Cardiac muscle cell (in vitro differentiated cells and primary cell): ENCODE measurements at regions not wholly inside any gene's neighbourhood (a gene's known extent, or its start where the extent isn't known, plus 50 kb on each side); places are given as distances from the start of the nearest gene placed in this dataset.

ENCODE experiments used
- DNase-seq, 2 donors: peaks; one replicate each; pipeline versions ENCODE4 v3.0.0 to v3.0.0-alpha.2; 2010 to 2017; ENCODE audit warnings: low read depth in 1 of 2, low spot score in 1 of 2
- H3K27ac ChIP-seq: fragments of 200-600 bp; sonication (generic); 2 replicates; pipeline ENCODE4 v1.5.1; 2016
- H3K27me3 ChIP-seq: fragments of 200-600 bp; sonication (generic); 2 replicates; pipeline ENCODE4 v1.6.0; 2016; ENCODE audit warnings: control low read depth
- H3K36me3 ChIP-seq: fragments of 200-600 bp; sonication (generic); 2 replicates; pipeline ENCODE4 v1.5.1; 2016; ENCODE audit warnings: control low read depth
- H3K4me1 ChIP-seq: fragments of 200-600 bp; sonication (generic); 2 replicates; pipeline ENCODE4 v1.8.1; 2017; ENCODE audit warnings: low read depth, mild to moderate bottlenecking, mixed run types
- H3K4me3 ChIP-seq: fragments of 200-600 bp; sonication (generic); 2 replicates; pipeline ENCODE4 v1.5.1; 2016; ENCODE audit warnings: mild to moderate bottlenecking
- H3K9me3 ChIP-seq: fragments of 200-600 bp; sonication (generic); 2 replicates; pipeline ENCODE4 v1.5.1; 2017; ENCODE audit warnings: low read depth, mild to moderate bottlenecking, control low read depth
- CTCF ChIP-seq: IDR thresholded peaks from 2 replicates; pipeline ENCODE4 v1.5.1; 2012; ENCODE audit warnings: low read depth, mild to moderate bottlenecking, low read length

DNA sequence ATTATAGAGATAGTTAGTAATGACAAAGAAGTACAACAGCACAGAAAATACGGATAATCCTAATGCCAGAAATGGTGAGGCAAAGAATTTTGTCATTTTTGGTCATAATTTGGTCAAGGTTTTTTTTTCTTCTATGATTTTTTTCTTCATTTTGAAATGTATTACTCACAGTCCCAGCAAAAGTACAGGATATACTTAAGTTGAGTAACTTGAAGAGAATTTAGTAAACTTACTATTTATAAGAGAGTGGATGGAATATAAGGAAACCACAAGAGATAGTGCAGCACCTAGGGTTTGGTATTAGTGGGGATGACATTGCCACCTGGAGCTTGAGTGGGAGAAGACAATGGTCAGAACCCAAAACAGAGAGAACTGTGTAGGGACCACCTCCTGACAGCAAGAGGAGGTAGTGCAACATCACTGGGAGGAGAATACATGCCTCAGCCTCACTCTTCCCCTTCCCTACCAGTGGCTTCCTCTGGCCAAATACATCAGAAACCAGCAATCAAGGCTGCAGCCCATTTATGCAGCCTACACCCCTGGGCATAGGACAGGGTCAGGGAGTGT is 434.5 kb upstream of the TRPC7 start:
- Histone ChIP-seq H3K27ac (no peak overlapping the region), H3K4me3 (no peak overlapping the region), H3K36me3 (no peaks in the 10 kb centered on the region), H3K27me3 (no peaks in the 10 kb centered on the region), H3K4me1 (no peaks in the 10 kb centered on the region), H3K9me3 (no peaks in the 10 kb centered on the region)
- TF ChIP-seq CTCF, result no peak
- no peak for DNase-seq

- no peaks in the 10 kb centered on the region for H3K4me1 ChIP-seq
- no peaks in the 10 kb centered on the region for H3K9me3 ChIP-seq
- TF ChIP-seq CTCF, result no peak
- H3K36me3 ChIP-seq, result no peaks in the 10 kb centered on the region
- no peak overlapping the region for H3K27ac ChIP-seq
- no peaks in the 10 kb centered on the region for H3K27me3 ChIP-seq
- no peak for DNase-seq
- H3K4me3 ChIP-seq, result no peak overlapping the region
These were observed 428.0 kb upstream of the TRPC7 start for GRCh38 chr5:136793300-136793699.

DNA sequence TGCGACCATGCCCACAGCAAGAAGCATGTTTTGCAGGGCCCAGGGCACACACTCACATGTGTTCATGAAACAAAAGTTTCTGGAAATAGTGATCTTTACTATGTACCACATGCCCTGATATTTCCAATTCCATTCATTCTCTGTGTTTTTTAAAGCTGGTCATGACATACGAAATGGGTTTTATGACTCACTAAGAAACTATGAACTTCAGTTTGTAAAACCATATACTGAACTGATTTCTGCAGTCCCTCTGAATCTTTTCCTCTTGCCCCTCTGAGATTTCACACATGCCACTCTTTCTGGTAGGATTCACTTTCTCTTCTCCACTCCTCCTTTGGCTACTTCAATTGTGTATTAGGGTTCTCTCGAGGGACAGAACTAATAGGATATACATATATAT is 416.1 kb upstream of the TRPC7 start:
- Histone ChIP-seq H3K4me3 (no peak overlapping the region), H3K27ac (no peak overlapping the region), H3K27me3 (no peaks in the 10 kb centered on the region), H3K36me3 (no peaks in the 10 kb centered on the region), H3K9me3 (no peaks in the 10 kb centered on the region), H3K4me1 (no peaks in the 10 kb centered on the region)
- peak in 1 of 2 donors; percentile 41 for DNase-seq
- TF ChIP-seq CTCF, result no peak

DNA sequence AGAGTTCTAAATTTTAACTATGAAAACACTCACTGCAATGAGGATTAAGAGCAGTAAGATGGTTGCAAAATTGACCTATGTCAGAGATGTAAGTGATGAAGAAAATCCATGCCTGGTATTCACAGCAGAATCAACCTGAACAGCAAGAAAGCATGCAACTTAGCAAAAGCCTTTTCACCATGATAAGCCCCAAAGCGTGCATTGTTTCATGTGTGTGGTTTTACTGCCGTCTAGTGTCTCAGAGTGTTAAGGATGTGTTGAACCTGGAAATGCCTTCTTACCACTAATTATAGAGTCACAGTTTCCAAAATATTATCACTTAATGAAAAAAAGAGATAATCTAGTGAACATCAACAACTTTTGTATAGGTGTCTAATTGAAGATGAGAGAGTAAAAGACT is 415.2 kb upstream of the TRPC7 start:
- peak; percentile 12 for TF ChIP-seq CTCF
- Histone ChIP-seq H3K4me3 (no peak overlapping the region), H3K27ac (no peak overlapping the region)

GRCh38 chr5:136776022-136776927 is 410.9 kb upstream of the TRPC7 start:
- Histone ChIP-seq H3K4me3 (no peak overlapping the region), H3K36me3 (no peaks in the 10 kb centered on the region), H3K27me3 (no peaks in the 10 kb centered on the region), H3K4me1 (no peaks in the 10 kb centered on the region), H3K9me3 (no peaks in the 10 kb centered on the region), H3K27ac (no peak overlapping the region)
- DNase-seq, result no peak
- TF ChIP-seq CTCF, result no peak

More for the DNA sequence above, 415.2 kb upstream of the TRPC7 start:
- Histone ChIP-seq H3K27me3 (no peaks in the 10 kb centered on the region), H3K36me3 (no peaks in the 10 kb centered on the region), H3K9me3 (no peaks in the 10 kb centered on the region), H3K4me1 (no peaks in the 10 kb centered on the region)
- peak in 1 of 2 donors; percentile 9 for DNase-seq
